ENCODE measurements at regions not wholly inside any gene's neighbourhood (a gene's known extent, or its start where the extent isn't known, plus 50 kb on each side); places are given as distances from the start of the nearest gene placed in this dataset.
"Not testable (repeated sequence)": the region's sequence is repeated elsewhere in the genome, so short reads cannot be mapped to it uniquely, and the experiment has no call there.

DNA sequence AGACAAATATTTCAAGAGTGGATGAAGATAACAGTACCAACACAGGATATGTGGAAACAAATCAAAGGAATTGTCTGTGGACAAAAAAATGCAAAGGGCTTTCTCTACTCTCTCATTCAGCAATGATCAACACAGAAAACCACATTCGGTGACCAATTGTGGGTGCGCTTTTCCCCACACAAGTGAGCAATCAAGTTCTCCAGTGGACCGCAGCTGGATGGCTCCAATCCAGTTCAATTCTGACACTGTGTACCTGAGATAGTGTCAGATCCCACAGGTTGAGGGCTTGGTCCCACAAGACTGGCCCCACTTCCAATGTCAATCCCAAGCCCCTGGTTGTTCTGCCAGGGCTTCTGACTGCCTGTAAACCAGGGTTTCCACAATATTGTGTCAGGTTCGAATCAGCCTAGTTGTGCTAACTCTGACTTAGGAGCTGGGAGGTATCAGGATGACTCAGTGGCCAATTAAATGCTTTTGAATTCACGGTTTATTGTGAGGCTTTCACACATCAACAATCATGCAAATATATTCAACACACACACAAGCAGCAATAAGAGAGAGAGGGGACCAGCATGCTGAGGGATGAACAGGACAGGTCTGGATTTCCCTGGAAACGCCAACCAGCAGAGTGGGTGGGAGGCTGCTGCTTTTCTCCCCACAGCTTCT lies 87.0 kb upstream of the BTG3 start:
- no peak overlapping the region for H3K27ac ChIP-seq
- H3K79me2 ChIP-seq: no peaks in the 10 kb centered on the region
- WGBS (ENCODE audit: low lambda C conversion rate, missing lambda C conversion rate): 88% methylated on average over 6 of the region's 6 CpGs
- no peak overlapping the region for H3K4me2 ChIP-seq
- no peaks in the 10 kb centered on the region for H3K9me3 ChIP-seq (ENCODE audit: low read depth)
- no peaks in the 10 kb centered on the region for H3K36me3 ChIP-seq (replicated peaks; ENCODE audit: insufficient read depth, low read depth)
- no peak overlapping the region for H2AFZ ChIP-seq
- H4K20me1 ChIP-seq (ENCODE audit: insufficient read depth, poor library complexity, severe bottlenecking): no peaks in the 10 kb centered on the region
- H3K4me1 ChIP-seq (ENCODE audit: insufficient read depth): no peaks in the 10 kb centered on the region
- H3K27me3 ChIP-seq: no peaks in the 10 kb centered on the region
- no peaks in the 10 kb centered on the region for H3K9me2 ChIP-seq (replicated peaks; ENCODE audit: insufficient read depth)
- no peak overlapping the region for H3K4me3 ChIP-seq
- TF ChIP-seq, protein P1, sequence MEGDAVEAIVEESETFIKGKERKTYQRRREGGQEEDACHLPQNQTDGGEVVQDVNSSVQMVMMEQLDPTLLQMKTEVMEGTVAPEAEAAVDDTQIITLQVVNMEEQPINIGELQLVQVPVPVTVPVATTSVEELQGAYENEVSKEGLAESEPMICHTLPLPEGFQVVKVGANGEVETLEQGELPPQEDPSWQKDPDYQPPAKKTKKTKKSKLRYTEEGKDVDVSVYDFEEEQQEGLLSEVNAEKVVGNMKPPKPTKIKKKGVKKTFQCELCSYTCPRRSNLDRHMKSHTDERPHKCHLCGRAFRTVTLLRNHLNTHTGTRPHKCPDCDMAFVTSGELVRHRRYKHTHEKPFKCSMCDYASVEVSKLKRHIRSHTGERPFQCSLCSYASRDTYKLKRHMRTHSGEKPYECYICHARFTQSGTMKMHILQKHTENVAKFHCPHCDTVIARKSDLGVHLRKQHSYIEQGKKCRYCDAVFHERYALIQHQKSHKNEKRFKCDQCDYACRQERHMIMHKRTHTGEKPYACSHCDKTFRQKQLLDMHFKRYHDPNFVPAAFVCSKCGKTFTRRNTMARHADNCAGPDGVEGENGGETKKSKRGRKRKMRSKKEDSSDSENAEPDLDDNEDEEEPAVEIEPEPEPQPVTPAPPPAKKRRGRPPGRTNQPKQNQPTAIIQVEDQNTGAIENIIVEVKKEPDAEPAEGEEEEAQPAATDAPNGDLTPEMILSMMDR (IDR thresholded peaks at IDR 0.05; ENCODE audit: poor library complexity): no peak
- TF ChIP-seq EZH2 (IDR thresholded peaks at IDR 0.05; ENCODE audit: borderline replicate concordance): no peak
- TF ChIP-seq EZH2phosphoT487 (IDR thresholded peaks at IDR 0.05; ENCODE audit: low read depth, severe bottlenecking, unreplicated experiment): no peak
- no peak for DNase-seq (ENCODE audit: low spot score)

DNA sequence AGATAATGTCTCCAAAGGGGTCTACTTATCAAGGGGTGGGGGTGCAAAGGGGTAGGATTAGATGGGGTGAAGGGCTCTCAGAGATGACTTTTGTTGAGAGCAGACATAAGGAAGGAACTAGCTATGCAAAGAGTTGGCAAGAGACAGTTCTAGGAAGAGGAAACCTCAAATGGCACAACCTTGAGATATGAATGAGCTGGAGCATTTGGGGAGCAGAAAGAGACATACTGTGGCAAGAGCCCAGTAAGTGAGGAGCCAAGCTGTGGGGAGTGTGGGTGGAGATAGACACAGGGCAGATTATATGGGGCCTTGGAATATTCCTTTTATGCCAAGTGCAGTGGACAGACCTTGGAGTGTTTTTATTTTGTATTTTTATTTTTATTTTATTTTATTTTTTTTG lies 84.8 kb upstream of the BTG3 start:
- H3K27ac ChIP-seq: no peak overlapping the region
- no peaks in the 10 kb centered on the region for H3K9me2 ChIP-seq (replicated peaks; ENCODE audit: insufficient read depth)
- H2AFZ ChIP-seq: no peak overlapping the region
- H3K36me3 ChIP-seq (replicated peaks; ENCODE audit: insufficient read depth, low read depth): no peaks in the 10 kb centered on the region
- no peak overlapping the region for H3K4me2 ChIP-seq
- H3K4me1 ChIP-seq (ENCODE audit: insufficient read depth): no peaks in the 10 kb centered on the region
- TF ChIP-seq EZH2phosphoT487 (IDR thresholded peaks at IDR 0.05; ENCODE audit: low read depth, severe bottlenecking, unreplicated experiment) (no peak), EZH2 (IDR thresholded peaks at IDR 0.05; ENCODE audit: borderline replicate concordance) (no peak)
- TF ChIP-seq, protein P1 (IDR thresholded peaks at IDR 0.05; ENCODE audit: poor library complexity): no peak
- no peak for DNase-seq (ENCODE audit: low spot score)
- no peak overlapping the region for H3K4me3 ChIP-seq
- H4K20me1 ChIP-seq (ENCODE audit: insufficient read depth, poor library complexity, severe bottlenecking): no peaks in the 10 kb centered on the region
- H3K9me3 ChIP-seq (ENCODE audit: low read depth): no peaks in the 10 kb centered on the region
- H3K27me3 ChIP-seq: no peaks in the 10 kb centered on the region
- no peaks in the 10 kb centered on the region for H3K79me2 ChIP-seq

DNA sequence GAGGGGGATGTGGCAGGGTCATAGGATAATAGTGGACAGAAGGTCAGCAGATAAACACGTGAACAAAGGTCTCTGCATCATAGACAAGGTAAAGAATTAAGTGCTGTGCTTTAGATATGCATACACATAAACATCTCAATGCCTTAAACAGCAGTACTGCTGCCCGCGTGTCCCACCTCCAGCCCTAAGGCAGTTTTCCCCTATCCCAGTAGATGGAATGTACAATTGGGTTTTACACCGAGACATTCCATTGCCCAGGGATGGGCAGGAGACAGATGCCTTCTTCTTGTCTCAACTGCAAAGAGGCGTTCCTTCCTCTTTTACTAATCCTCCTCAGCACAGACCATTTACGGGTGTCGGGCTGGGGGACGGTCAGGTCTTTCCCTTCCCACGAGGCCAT lies 81.7 kb upstream of the BTG3 start:
- DNase-seq (ENCODE audit: low spot score): not testable (repeated sequence)
- 72% methylated on average over 9 of the region's 9 CpGs for WGBS (ENCODE audit: low lambda C conversion rate, missing lambda C conversion rate)

GRCh38 chr21:17693801-17694200 lies 81.1 kb upstream of the BTG3 start:
- no peaks in the 10 kb centered on the region for H3K36me3 ChIP-seq (replicated peaks; ENCODE audit: insufficient read depth, low read depth)
- H2AFZ ChIP-seq: no peak overlapping the region
- H3K27ac ChIP-seq: no peak overlapping the region
- DNase-seq (ENCODE audit: low spot score): no peak
- no peaks in the 10 kb centered on the region for H3K79me2 ChIP-seq
- H3K4me3 ChIP-seq: no peak overlapping the region
- no peaks in the 10 kb centered on the region for H3K27me3 ChIP-seq
- TF ChIP-seq, protein P1 (IDR thresholded peaks at IDR 0.05; ENCODE audit: poor library complexity): no peak
- TF ChIP-seq EZH2 (IDR thresholded peaks at IDR 0.05; ENCODE audit: borderline replicate concordance) (no peak), EZH2phosphoT487 (IDR thresholded peaks at IDR 0.05; ENCODE audit: low read depth, severe bottlenecking, unreplicated experiment) (no peak)
- WGBS (ENCODE audit: low lambda C conversion rate, missing lambda C conversion rate): 86% methylated on average over 8 of the region's 8 CpGs
- H3K4me1 ChIP-seq (ENCODE audit: insufficient read depth): peaks cover 4% of the 10 kb centered on the region
- no peaks in the 10 kb centered on the region for H3K9me2 ChIP-seq (replicated peaks; ENCODE audit: insufficient read depth)
- H3K9me3 ChIP-seq (ENCODE audit: low read depth): no peaks in the 10 kb centered on the region
- H3K4me2 ChIP-seq: no peak overlapping the region
- H4K20me1 ChIP-seq (ENCODE audit: insufficient read depth, poor library complexity, severe bottlenecking): no peaks in the 10 kb centered on the region

More for the DNA sequence above, 81.7 kb upstream of the BTG3 start:
- not testable (repeated sequence) for H3K9me2 ChIP-seq (replicated peaks; ENCODE audit: insufficient read depth); H2AFZ ChIP-seq; H3K79me2 ChIP-seq; H3K36me3 ChIP-seq (replicated peaks; ENCODE audit: insufficient read depth, low read depth); H3K4me3 ChIP-seq; H3K27me3 ChIP-seq; H3K4me1 ChIP-seq (ENCODE audit: insufficient read depth); H4K20me1 ChIP-seq (ENCODE audit: insufficient read depth, poor library complexity, severe bottlenecking); H3K9me3 ChIP-seq (ENCODE audit: low read depth); H3K4me2 ChIP-seq; H3K27ac ChIP-seq

Measured in hepatocyte (in vitro differentiated cells).